Astrocyte (in vitro differentiated cells and primary cell): ENCODE measurements at regions not wholly inside any gene's neighbourhood (a gene's known extent, or its start where the extent isn't known, plus 50 kb on each side); places are given as distances from the start of the nearest gene placed in this dataset.

ENCODE experiments used
- DNase-seq: peaks from one replicate; pipeline ENCODE4 v3.0.0-alpha.2; 2010; ENCODE audit warnings: low read depth
- FAIRE-seq: peaks from 2 replicates; lab custom pipeline; 2011; peaks lifted over from hg19 to GRCh38; lab: Jason Lieb, UNC
- H2AFZ ChIP-seq: 2 replicates; pipeline ENCODE4 v1.6.0; 2012; ENCODE audit warnings: low read depth, low read length, inconsistent platforms
- H3K27ac ChIP-seq: 2 replicates; pipeline ENCODE4 v1.5.1; 2011; ENCODE audit warnings: low read depth, low read length, inconsistent platforms
- H3K27me3 ChIP-seq: 2 replicates; pipeline ENCODE4 v1.6.0; 2011; ENCODE audit warnings: low read length, inconsistent platforms; ENCODE audit not compliant: insufficient read depth
- H3K36me3 ChIP-seq: 2 replicates; pipeline ENCODE4 v1.5.1; 2011; ENCODE audit warnings: low read length, inconsistent platforms; ENCODE audit not compliant: insufficient read depth
- H3K4me1 ChIP-seq: 2 replicates; pipeline ENCODE4 v1.5.1; 2011; ENCODE audit warnings: low read length, inconsistent platforms; ENCODE audit not compliant: insufficient read depth
- H3K4me2 ChIP-seq: 2 replicates; pipeline ENCODE4 v1.6.0; 2012; ENCODE audit warnings: low read length, inconsistent platforms
- H3K4me3 ChIP-seq: 2 replicates; pipeline ENCODE4 v1.5.1; 2011; ENCODE audit warnings: low read depth, mild to moderate bottlenecking, low read length, inconsistent platforms; ENCODE audit not compliant: insufficient read depth
- H3K79me2 ChIP-seq: 2 replicates; pipeline ENCODE4 v1.6.0; 2012; ENCODE audit warnings: mild to moderate bottlenecking, low read length, inconsistent platforms; ENCODE audit not compliant: insufficient read depth
- H3K9ac ChIP-seq: 2 replicates; pipeline ENCODE4 v1.6.0; 2012; ENCODE audit warnings: mild to moderate bottlenecking, low read length, inconsistent platforms
- H3K9me3 ChIP-seq: 2 replicates; pipeline ENCODE4 v1.5.1; 2012; ENCODE audit warnings: low read depth, mild to moderate bottlenecking, low read length, inconsistent platforms; ENCODE audit not compliant: insufficient read depth
- H4K20me1 ChIP-seq: 2 replicates; pipeline ENCODE4 v1.6.0; 2012; ENCODE audit warnings: low read length, inconsistent platforms; ENCODE audit not compliant: insufficient read depth
- H3K27ac Mint-ChIP-seq: one replicate; pipeline ENCODE4 v1.8.0; 2021; ENCODE audit warnings: mild to moderate bottlenecking, mixed read lengths; ENCODE audit not compliant: unreplicated experiment
- H3K27me3 Mint-ChIP-seq: one replicate; pipeline ENCODE4 v1.8.0; 2021; ENCODE audit warnings: low read depth, mixed read lengths; ENCODE audit not compliant: unreplicated experiment
- H3K36me3 Mint-ChIP-seq: one replicate; pipeline ENCODE4 v1.8.0; 2021; ENCODE audit warnings: low read depth, mixed read lengths; ENCODE audit not compliant: unreplicated experiment
- H3K4me1 Mint-ChIP-seq: one replicate; pipeline ENCODE4 v1.8.0; 2021; ENCODE audit warnings: low read depth, mixed read lengths; ENCODE audit not compliant: unreplicated experiment
- H3K4me3 Mint-ChIP-seq: one replicate; pipeline ENCODE4 v1.8.0; 2021; ENCODE audit warnings: mild to moderate bottlenecking, moderate library complexity, mixed read lengths; ENCODE audit not compliant: unreplicated experiment
- H3K9me3 Mint-ChIP-seq: one replicate; pipeline ENCODE4 v1.8.0; 2021; ENCODE audit warnings: mild to moderate bottlenecking, mixed read lengths; ENCODE audit not compliant: unreplicated experiment
- EZH2 ChIP-seq: IDR thresholded peaks from 2 replicates; pipeline ENCODE4 v1.6.1; 2012; ENCODE audit warnings: mild to moderate bottlenecking, low read length, inconsistent platforms; ENCODE audit not compliant: insufficient read depth
- TF ChIP-seq, protein P1 (sequence below): IDR thresholded peaks from 2 replicates; pipeline ENCODE4 v1.5.1; 2011; ENCODE audit warnings: low read depth, mild to moderate bottlenecking, inconsistent platforms, low read length, moderate library complexity; ENCODE audit not compliant: insufficient read depth

- Histone ChIP-seq H3K4me2 (no peak overlapping the region), H3K27ac (no peak overlapping the region), H3K27me3 (no peaks in the 10 kb centered on the region), H3K36me3 (no peaks in the 10 kb centered on the region), H3K4me3 (no peak overlapping the region), H3K9me3 (no peaks in the 10 kb centered on the region), H3K9ac (no peak overlapping the region), H2AFZ (no peak overlapping the region), H3K79me2 (no peaks in the 10 kb centered on the region), H3K4me1 (no peaks in the 10 kb centered on the region), H4K20me1 (no peaks in the 10 kb centered on the region)
- Mint-ChIP-seq H3K4me1 (no peaks in the 10 kb centered on the region), H3K36me3 (no peaks in the 10 kb centered on the region), H3K27me3 (peaks cover 35% of the 10 kb centered on the region), H3K9me3 (peaks cover 4% of the 10 kb centered on the region), H3K27ac (no peak overlapping the region), H3K4me3 (no peak overlapping the region)
- TF ChIP-seq EZH2, result no peak
- TF ChIP-seq, protein P1, sequence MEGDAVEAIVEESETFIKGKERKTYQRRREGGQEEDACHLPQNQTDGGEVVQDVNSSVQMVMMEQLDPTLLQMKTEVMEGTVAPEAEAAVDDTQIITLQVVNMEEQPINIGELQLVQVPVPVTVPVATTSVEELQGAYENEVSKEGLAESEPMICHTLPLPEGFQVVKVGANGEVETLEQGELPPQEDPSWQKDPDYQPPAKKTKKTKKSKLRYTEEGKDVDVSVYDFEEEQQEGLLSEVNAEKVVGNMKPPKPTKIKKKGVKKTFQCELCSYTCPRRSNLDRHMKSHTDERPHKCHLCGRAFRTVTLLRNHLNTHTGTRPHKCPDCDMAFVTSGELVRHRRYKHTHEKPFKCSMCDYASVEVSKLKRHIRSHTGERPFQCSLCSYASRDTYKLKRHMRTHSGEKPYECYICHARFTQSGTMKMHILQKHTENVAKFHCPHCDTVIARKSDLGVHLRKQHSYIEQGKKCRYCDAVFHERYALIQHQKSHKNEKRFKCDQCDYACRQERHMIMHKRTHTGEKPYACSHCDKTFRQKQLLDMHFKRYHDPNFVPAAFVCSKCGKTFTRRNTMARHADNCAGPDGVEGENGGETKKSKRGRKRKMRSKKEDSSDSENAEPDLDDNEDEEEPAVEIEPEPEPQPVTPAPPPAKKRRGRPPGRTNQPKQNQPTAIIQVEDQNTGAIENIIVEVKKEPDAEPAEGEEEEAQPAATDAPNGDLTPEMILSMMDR, result no peak
- FAIRE-seq (no peak), DNase-seq (no peak)
Measured at GRCh38 chr10:123564631-123565030, 101.5 kb upstream of the GPR26 start.

GRCh38 chr10:123565691-123566660 lies 100.2 kb upstream of the GPR26 start:
- H3K4me2 ChIP-seq, result no peak overlapping the region
- TF ChIP-seq EZH2, result no peak
- TF ChIP-seq, protein P1, result no peak
- H3K36me3 ChIP-seq, result no peaks in the 10 kb centered on the region
- no peaks in the 10 kb centered on the region for H3K4me1 Mint-ChIP-seq
- H3K27me3 ChIP-seq, result no peaks in the 10 kb centered on the region
- H3K27ac ChIP-seq, result no peak overlapping the region
- FAIRE-seq (no peak), DNase-seq (no peak)
- no peaks in the 10 kb centered on the region for H3K79me2 ChIP-seq
- H3K9me3 ChIP-seq, result no peaks in the 10 kb centered on the region
- H2AFZ ChIP-seq, result no peak overlapping the region
- H3K9ac ChIP-seq, result no peak overlapping the region
- H3K4me3 ChIP-seq, result no peak overlapping the region
- no peak overlapping the region for H3K27ac Mint-ChIP-seq
- H3K4me3 Mint-ChIP-seq, result no peak overlapping the region
- H3K4me1 ChIP-seq, result no peaks in the 10 kb centered on the region
- H3K9me3 Mint-ChIP-seq, result peaks cover 4% of the 10 kb centered on the region
- H3K27me3 Mint-ChIP-seq, result peaks cover 30% of the 10 kb centered on the region
- H4K20me1 ChIP-seq, result no peaks in the 10 kb centered on the region
- H3K36me3 Mint-ChIP-seq, result no peaks in the 10 kb centered on the region
